AG09309 (cell line): ENCODE measurements at regions not wholly inside any gene's neighbourhood (a gene's known extent, or its start where the extent isn't known, plus 50 kb on each side); places are given as distances from the start of the nearest gene placed in this dataset.

Source experiments
- DNase-seq: peaks from one replicate; pipeline ENCODE4 v3.0.0-alpha.2; 2010; ENCODE audit warnings: low read depth
- H3K4me3 ChIP-seq: 2 replicates; pipeline ENCODE4 v1.5.1; 2011; ENCODE audit warnings: mild to moderate bottlenecking, low read depth, low read length, moderate library complexity; ENCODE audit not compliant: control insufficient read depth
- CTCF ChIP-seq: IDR thresholded peaks from 2 replicates; pipeline ENCODE4 v1.5.1; 2011; ENCODE audit warnings: mild to moderate bottlenecking, low read depth, low read length, inconsistent platforms; ENCODE audit not compliant: insufficient read depth, control insufficient read depth; ENCODE audit errors: missing control alignments

- DNase-seq, result no peak
- H3K4me3 ChIP-seq, result no peak overlapping the region
- TF ChIP-seq CTCF, result no peak
Observed at GRCh38 chr9:4935001-4935672, 49.9 kb upstream of the JAK2 start.
